SW480 (cell line): ENCODE measurements at regions not wholly inside any gene's neighbourhood (a gene's known extent, or its start where the extent isn't known, plus 50 kb on each side); places are given as distances from the start of the nearest gene placed in this dataset.

Experiments used
- DNase-seq: peaks from one replicate; pipeline ENCODE4 v3.0.0-alpha.2; 2016; ENCODE audit warnings: low spot score

DNA sequence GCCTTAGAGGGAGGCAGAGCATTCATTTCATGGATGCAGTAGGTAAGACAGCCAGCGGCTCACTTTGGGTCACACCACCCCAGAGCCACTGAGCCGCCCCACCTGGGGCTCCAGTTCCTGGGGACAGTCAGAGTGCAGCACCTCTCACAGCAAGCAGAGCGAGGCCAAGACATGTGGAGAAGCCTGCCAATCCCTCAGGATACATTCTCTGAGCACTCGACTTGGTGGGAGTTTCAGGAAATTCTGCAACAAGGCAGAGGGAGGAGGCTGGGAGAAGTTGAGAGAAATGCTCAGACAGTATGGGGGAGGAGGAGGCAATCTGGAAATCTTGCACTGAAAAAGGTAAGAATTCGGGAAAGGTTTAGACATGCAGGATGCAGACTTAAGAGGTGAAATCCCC is 60.8 kb upstream of the WLS start:
- DNase-seq = no peak

GRCh38 chr1:68291688-68292384 is 59.5 kb upstream of the WLS start:
- no peak for DNase-seq

GRCh38 chr1:68287241-68287640 is 54.9 kb upstream of the WLS start:
- no peak for DNase-seq

- no peak for DNase-seq
Observed at GRCh38 chr1:68285046-68285445, 52.7 kb upstream of the WLS start.

- no peak for DNase-seq
Observed at GRCh38 chr1:68281946-68282615, 49.8 kb upstream of the WLS start.
